ENCODE measurements at regions not wholly inside any gene's neighbourhood (a gene's known extent, or its start where the extent isn't known, plus 50 kb on each side); places are given as distances from the start of the nearest gene placed in this dataset.

GRCh38 chrX:6661736-6662135, 126.8 kb upstream of the VCX3A start:
- Histone ChIP-seq H3K4me1 (ENCODE audit: control insufficient read depth in 3 of 3, insufficient read depth in 2 of 3, low read depth in 1 of 3, low read length in 2 of 3) (no peaks in the 10 kb centered on the region), H3K36me3 (ENCODE audit: control insufficient read depth in 3 of 3, insufficient read depth in 2 of 3, low read depth in 1 of 3, low read length in 3 of 3) (no peaks in the 10 kb centered on the region), H3K27ac (ENCODE audit: low read depth in 1 of 3, low read length in 2 of 3) (no peak overlapping the region), H3K4me3 (ENCODE audit: low read depth in 1 of 3, low read length in 3 of 3) (no peak overlapping the region), H3K27me3 (ENCODE audit: control insufficient read depth in 3 of 3, insufficient read depth in 3 of 3, low read length in 3 of 3) (no peaks in the 10 kb centered on the region), H3K9me3 (ENCODE audit: control insufficient read depth in 2 of 2, insufficient read depth in 1 of 2, low read depth in 1 of 2, low read length in 1 of 2) (no peaks in the 10 kb centered on the region)
- DNase-seq (no peak), FAIRE-seq (no peak)
- 76 to 84% (median 76%) methylated on average over 4 of the region's 4 CpGs for WGBS, 3 donors

GRCh38 chrX:6660567-6661264, 125.8 kb upstream of the VCX3A start:
- Histone ChIP-seq H3K4me1 (ENCODE audit: control insufficient read depth in 3 of 3, insufficient read depth in 2 of 3, low read depth in 1 of 3, low read length in 2 of 3) (no peaks in the 10 kb centered on the region), H3K27me3 (ENCODE audit: control insufficient read depth in 3 of 3, insufficient read depth in 3 of 3, low read length in 3 of 3) (no peaks in the 10 kb centered on the region), H3K9me3 (ENCODE audit: control insufficient read depth in 2 of 2, insufficient read depth in 1 of 2, low read depth in 1 of 2, low read length in 1 of 2) (no peaks in the 10 kb centered on the region), H3K27ac (ENCODE audit: low read depth in 1 of 3, low read length in 2 of 3) (no peak overlapping the region), H3K36me3 (ENCODE audit: control insufficient read depth in 3 of 3, insufficient read depth in 2 of 3, low read depth in 1 of 3, low read length in 3 of 3) (no peaks in the 10 kb centered on the region), H3K4me3 (ENCODE audit: low read depth in 1 of 3, low read length in 3 of 3) (no peak overlapping the region)
- FAIRE-seq (no peak), DNase-seq (no peak)
- WGBS, 3 donors, result 73 to 94% (median 82%) methylated on average over 2 of the region's 2 CpGs

- DNase-seq (no peak), FAIRE-seq (no peak)
- Histone ChIP-seq H3K27me3 (ENCODE audit: control insufficient read depth in 3 of 3, insufficient read depth in 3 of 3, low read length in 3 of 3) (no peaks in the 10 kb centered on the region), H3K9me3 (ENCODE audit: control insufficient read depth in 2 of 2, insufficient read depth in 1 of 2, low read depth in 1 of 2, low read length in 1 of 2) (no peaks in the 10 kb centered on the region), H3K4me1 (ENCODE audit: control insufficient read depth in 3 of 3, insufficient read depth in 2 of 3, low read depth in 1 of 3, low read length in 2 of 3) (no peaks in the 10 kb centered on the region), H3K36me3 (ENCODE audit: control insufficient read depth in 3 of 3, insufficient read depth in 2 of 3, low read depth in 1 of 3, low read length in 3 of 3) (no peaks in the 10 kb centered on the region), H3K27ac (ENCODE audit: low read depth in 1 of 3, low read length in 2 of 3) (no peak overlapping the region), H3K4me3 (ENCODE audit: low read depth in 1 of 3, low read length in 3 of 3) (no peak overlapping the region)
- WGBS, 3 donors, result 74 to 78% (median 75%) methylated on average over 2 of the region's 2 CpGs
Measured at GRCh38 chrX:6645216-6645615, 110.3 kb upstream of the VCX3A start.

- WGBS, 3 donors, result 88 to 92% (median 88%) methylated on average over 4 of the region's 4 CpGs
- no peaks in the 10 kb centered on the region for H3K9me3 ChIP-seq (ENCODE audit: control insufficient read depth in 2 of 2, insufficient read depth in 1 of 2, low read depth in 1 of 2, low read length in 1 of 2)
- H3K36me3 ChIP-seq (ENCODE audit: control insufficient read depth in 3 of 3, insufficient read depth in 2 of 3, low read depth in 1 of 3, low read length in 3 of 3), result no peaks in the 10 kb centered on the region
- no peak overlapping the region for H3K4me3 ChIP-seq (ENCODE audit: low read depth in 1 of 3, low read length in 3 of 3)
- H3K27me3 ChIP-seq (ENCODE audit: control insufficient read depth in 3 of 3, insufficient read depth in 3 of 3, low read length in 3 of 3), result no peaks in the 10 kb centered on the region
- FAIRE-seq (no peak), DNase-seq (no peak)
- H3K27ac ChIP-seq (ENCODE audit: low read depth in 1 of 3, low read length in 2 of 3), result no peak overlapping the region
- H3K4me1 ChIP-seq (ENCODE audit: control insufficient read depth in 3 of 3, insufficient read depth in 2 of 3, low read depth in 1 of 3, low read length in 2 of 3), result no peaks in the 10 kb centered on the region
Measured at GRCh38 chrX:6644411-6644810, 109.5 kb upstream of the VCX3A start.

GRCh38 chrX:6640727-6641126, 105.8 kb upstream of the VCX3A start:
- 87 to 94% (median 92%) methylated on average over 4 of the region's 4 CpGs for WGBS, 3 donors

GRCh38 chrX:6614506-6614905, 79.6 kb upstream of the VCX3A start:
- Histone ChIP-seq H3K27me3 (ENCODE audit: control insufficient read depth in 3 of 3, insufficient read depth in 3 of 3, low read length in 3 of 3) (no peaks in the 10 kb centered on the region), H3K36me3 (ENCODE audit: control insufficient read depth in 3 of 3, insufficient read depth in 2 of 3, low read depth in 1 of 3, low read length in 3 of 3) (no peaks in the 10 kb centered on the region), H3K27ac (ENCODE audit: low read depth in 1 of 3, low read length in 2 of 3) (no peak overlapping the region), H3K4me3 (ENCODE audit: low read depth in 1 of 3, low read length in 3 of 3) (no peak overlapping the region), H3K4me1 (ENCODE audit: control insufficient read depth in 3 of 3, insufficient read depth in 2 of 3, low read depth in 1 of 3, low read length in 2 of 3) (no peaks in the 10 kb centered on the region), H3K9me3 (ENCODE audit: control insufficient read depth in 2 of 2, insufficient read depth in 1 of 2, low read depth in 1 of 2, low read length in 1 of 2) (no peaks in the 10 kb centered on the region)
- FAIRE-seq (no peak), DNase-seq (no peak)
- 43 to 56% (median 49%) methylated on average over 7 of the region's 7 CpGs for WGBS, 3 donors

More at GRCh38 chrX:6640727-6641126, 105.8 kb upstream of the VCX3A start:
- Histone ChIP-seq H3K4me1 (ENCODE audit: control insufficient read depth in 3 of 3, insufficient read depth in 2 of 3, low read depth in 1 of 3, low read length in 2 of 3) (no peaks in the 10 kb centered on the region), H3K4me3 (ENCODE audit: low read depth in 1 of 3, low read length in 3 of 3) (no peak overlapping the region), H3K9me3 (ENCODE audit: control insufficient read depth in 2 of 2, insufficient read depth in 1 of 2, low read depth in 1 of 2, low read length in 1 of 2) (no peaks in the 10 kb centered on the region), H3K27me3 (ENCODE audit: control insufficient read depth in 3 of 3, insufficient read depth in 3 of 3, low read length in 3 of 3) (no peaks in the 10 kb centered on the region), H3K36me3 (ENCODE audit: control insufficient read depth in 3 of 3, insufficient read depth in 2 of 3, low read depth in 1 of 3, low read length in 3 of 3) (no peaks in the 10 kb centered on the region), H3K27ac (ENCODE audit: low read depth in 1 of 3, low read length in 2 of 3) (no peak overlapping the region)
- DNase-seq, result no peak
- no peak for FAIRE-seq

GRCh38 chrX:6599230-6599860, 64.4 kb upstream of the VCX3A start:
- H3K4me1 ChIP-seq (ENCODE audit: control insufficient read depth in 3 of 3, insufficient read depth in 2 of 3, low read depth in 1 of 3, low read length in 2 of 3), result no peaks in the 10 kb centered on the region
- FAIRE-seq (no peak), DNase-seq (no peak)
- no peak overlapping the region for H3K4me3 ChIP-seq (ENCODE audit: low read depth in 1 of 3, low read length in 3 of 3)
- H3K27ac ChIP-seq (ENCODE audit: low read depth in 1 of 3, low read length in 2 of 3), result no peak overlapping the region
- no peaks in the 10 kb centered on the region for H3K9me3 ChIP-seq (ENCODE audit: control insufficient read depth in 2 of 2, insufficient read depth in 1 of 2, low read depth in 1 of 2, low read length in 1 of 2)
- no peaks in the 10 kb centered on the region for H3K27me3 ChIP-seq (ENCODE audit: control insufficient read depth in 3 of 3, insufficient read depth in 3 of 3, low read length in 3 of 3)
- 22 to 52% (median 33%) methylated on average over 4 of the region's 4 CpGs for WGBS, 3 donors
- H3K36me3 ChIP-seq (ENCODE audit: control insufficient read depth in 3 of 3, insufficient read depth in 2 of 3, low read depth in 1 of 3, low read length in 3 of 3), result no peaks in the 10 kb centered on the region

All from small intestine (tissue), 7 donors.